GM23338 (cell line): ENCODE measurements at regions not wholly inside any gene's neighbourhood (a gene's known extent, or its start where the extent isn't known, plus 50 kb on each side); places are given as distances from the start of the nearest gene placed in this dataset.

Experiments used
- ATAC-seq: fragments of 200-7000 bp; cut with Tn5 transposase; 3 replicates; pipeline ENCODE4 v1.9.1; 2020
- DNase-seq: peaks from one replicate; pipeline ENCODE4 v3.0.0-alpha.2; 2015; ENCODE audit warnings: low spot score
- H2AFZ ChIP-seq: fragments of 200-600 bp; sonication (generic); 2 replicates; pipeline ENCODE4 v1.8.0; 2016; ENCODE audit warnings: antibody characterized with exemption, mild to moderate bottlenecking, moderate library complexity
- H3F3A ChIP-seq: fragments of 200-600 bp; sonication (generic); replicated peaks from 2 replicates; pipeline ENCODE4 v1.8.0; 2017; ENCODE audit warnings: antibody characterized with exemption, mixed run types, low read depth
- H3K27ac ChIP-seq: fragments of 200-600 bp; sonication (generic); 2 replicates; pipeline ENCODE4 v1.6.1; 2016; ENCODE audit warnings: low read depth
- H3K27me3 ChIP-seq: fragments of 200-600 bp; sonication (generic); 2 replicates; pipeline ENCODE4 v1.8.0; 2016; ENCODE audit warnings: mild to moderate bottlenecking, mixed run types, moderate library complexity; ENCODE audit not compliant: insufficient read depth
- H3K36me3 ChIP-seq: fragments of 200-600 bp; sonication (generic); 2 replicates; pipeline ENCODE4 v1.8.0; 2016; ENCODE audit warnings: mild to moderate bottlenecking; ENCODE audit not compliant: insufficient read depth
- H3K4me1 ChIP-seq: fragments of 200-600 bp; sonication (generic); 2 replicates; pipeline ENCODE4 v1.8.0; 2016; ENCODE audit warnings: mild to moderate bottlenecking, moderate library complexity; ENCODE audit not compliant: insufficient read depth
- H3K4me2 ChIP-seq: fragments of 200-600 bp; sonication (generic); 2 replicates; pipeline ENCODE4 v1.7.1; 2017; ENCODE audit warnings: mixed run types
- H3K4me3 ChIP-seq: fragments of 200-600 bp; sonication (generic); 2 replicates; pipeline ENCODE4 v1.6.1; 2016; ENCODE audit warnings: mixed run types
- H3K79me2 ChIP-seq: fragments of 200-600 bp; sonication (generic); replicated peaks from 2 replicates; pipeline ENCODE4 v1.8.0; 2017; ENCODE audit warnings: mild to moderate bottlenecking; ENCODE audit not compliant: insufficient read depth
- H3K9me2 ChIP-seq: fragments of 200-600 bp; sonication (generic); 2 replicates; pipeline ENCODE4 v1.8.0; 2017; ENCODE audit not compliant: insufficient read depth
- H4K20me1 ChIP-seq: fragments of 200-600 bp; sonication (generic); replicated peaks from 2 replicates; pipeline ENCODE4 v1.8.0; 2017; ENCODE audit warnings: mild to moderate bottlenecking; ENCODE audit not compliant: insufficient read depth
- H3K27ac Mint-ChIP-seq: 2 replicates; pipeline ENCODE4 v1.8.0; 2020; ENCODE audit warnings: inconsistent platforms, mild to moderate bottlenecking, moderate library complexity, mixed read lengths
- H3K27me3 Mint-ChIP-seq: 3 replicates; pipeline ENCODE4 v1.8.0; 2022; ENCODE audit warnings: low read depth, mild to moderate bottlenecking, moderate library complexity, mixed read lengths, inconsistent platforms; ENCODE audit not compliant: insufficient read depth, poor library complexity
- H3K36me3 Mint-ChIP-seq: 3 replicates; pipeline ENCODE4 v1.8.0; 2021; ENCODE audit warnings: low read depth, mild to moderate bottlenecking, inconsistent platforms, moderate library complexity, mixed read lengths
- H3K4me1 Mint-ChIP-seq: 3 replicates; pipeline ENCODE4 v1.8.0; 2020; ENCODE audit warnings: mild to moderate bottlenecking, inconsistent platforms, mixed read lengths
- H3K4me3 Mint-ChIP-seq: 3 replicates; pipeline ENCODE4 v1.8.0; 2021; ENCODE audit warnings: moderate library complexity, mild to moderate bottlenecking, inconsistent platforms, mixed read lengths
- H3K9me3 Mint-ChIP-seq: 3 replicates; pipeline ENCODE4 v1.8.0; 2020; ENCODE audit warnings: moderate library complexity, mild to moderate bottlenecking, inconsistent platforms, mixed read lengths
- CTCF ChIP-seq, 2 experiments: fragments of 200-600 bp in 1 of 2; sonication (generic) in 1 of 2; conservative IDR thresholded peaks; 2 replicates each; pipeline versions ENCODE4 v1.5.1 to v1.6.1; 2016 to 2017; ENCODE audit warnings: antibody characterized with exemption in 2 of 2, low read depth in 2 of 2, mild to moderate bottlenecking in 2 of 2, moderate library complexity in 1 of 2
- EZH2 ChIP-seq: fragments of 200-600 bp; sonication (generic); IDR thresholded peaks from one replicate; pipeline ENCODE4 v1.8.0; 2017; ENCODE audit warnings: antibody characterized with exemption, mild to moderate bottlenecking, low read depth; ENCODE audit not compliant: unreplicated experiment
- REST ChIP-seq: IDR thresholded peaks from one replicate; pipeline ENCODE4 v1.6.1; 2018; ENCODE audit warnings: antibody characterized with exemption; ENCODE audit not compliant: unreplicated experiment
- STAT1 ChIP-seq: IDR thresholded peaks from one replicate; pipeline ENCODE4 v1.6.1; 2016; ENCODE audit warnings: antibody characterized with exemption; ENCODE audit not compliant: unreplicated experiment
- ZNF114 ChIP-seq: fragments of 250-450 bp; sonication (Bioruptor Pico); IDR thresholded peaks from 2 replicates; pipeline ENCODE4 v1.5.0; 2020; ENCODE audit warnings: mild to moderate bottlenecking, moderate library complexity
- ZNF331 ChIP-seq: fragments of 250-450 bp; sonication (Bioruptor Pico); IDR thresholded peaks from 2 replicates; pipeline ENCODE4 v1.5.0; 2020; ENCODE audit warnings: low read depth, mild to moderate bottlenecking, moderate library complexity
- TF ChIP-seq, protein P1 (sequence below): fragments of 250-450 bp; sonication (Bioruptor Pico); IDR thresholded peaks from 2 replicates; pipeline ENCODE4 v1.5.0; 2020; ENCODE audit warnings: mild to moderate bottlenecking, moderate library complexity

DNA sequence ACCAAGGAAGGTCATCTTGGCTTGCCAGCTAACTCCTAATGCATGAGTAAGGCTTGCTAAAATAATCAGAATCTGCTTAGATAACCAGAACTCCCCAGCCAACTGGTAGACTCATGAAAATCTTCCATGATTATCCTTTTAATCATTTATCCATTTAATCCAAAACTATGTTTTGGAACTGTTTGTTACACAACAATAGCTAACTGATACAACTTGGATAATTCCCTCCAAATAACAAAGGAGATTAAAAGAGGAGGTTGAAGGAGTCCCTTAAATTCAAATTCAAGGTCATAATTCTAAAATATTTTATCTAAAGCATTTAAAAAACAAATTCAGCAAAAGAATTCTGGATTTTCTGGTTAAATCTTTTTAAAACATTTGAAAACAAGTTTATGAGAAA is 222.1 kb downstream of the DEPDC1B start (continued):
- TF ChIP-seq CTCF (conservative IDR thresholded peaks at IDR 0.05; ENCODE audit: low read depth in 2 of 2) (no peak), EZH2 (no peak), ZNF114 (CRISPR knock-in tag) (no peak), ZNF331 (CRISPR knock-in tag) (no peak), STAT1 (no peak)
- TF ChIP-seq, protein P1, sequence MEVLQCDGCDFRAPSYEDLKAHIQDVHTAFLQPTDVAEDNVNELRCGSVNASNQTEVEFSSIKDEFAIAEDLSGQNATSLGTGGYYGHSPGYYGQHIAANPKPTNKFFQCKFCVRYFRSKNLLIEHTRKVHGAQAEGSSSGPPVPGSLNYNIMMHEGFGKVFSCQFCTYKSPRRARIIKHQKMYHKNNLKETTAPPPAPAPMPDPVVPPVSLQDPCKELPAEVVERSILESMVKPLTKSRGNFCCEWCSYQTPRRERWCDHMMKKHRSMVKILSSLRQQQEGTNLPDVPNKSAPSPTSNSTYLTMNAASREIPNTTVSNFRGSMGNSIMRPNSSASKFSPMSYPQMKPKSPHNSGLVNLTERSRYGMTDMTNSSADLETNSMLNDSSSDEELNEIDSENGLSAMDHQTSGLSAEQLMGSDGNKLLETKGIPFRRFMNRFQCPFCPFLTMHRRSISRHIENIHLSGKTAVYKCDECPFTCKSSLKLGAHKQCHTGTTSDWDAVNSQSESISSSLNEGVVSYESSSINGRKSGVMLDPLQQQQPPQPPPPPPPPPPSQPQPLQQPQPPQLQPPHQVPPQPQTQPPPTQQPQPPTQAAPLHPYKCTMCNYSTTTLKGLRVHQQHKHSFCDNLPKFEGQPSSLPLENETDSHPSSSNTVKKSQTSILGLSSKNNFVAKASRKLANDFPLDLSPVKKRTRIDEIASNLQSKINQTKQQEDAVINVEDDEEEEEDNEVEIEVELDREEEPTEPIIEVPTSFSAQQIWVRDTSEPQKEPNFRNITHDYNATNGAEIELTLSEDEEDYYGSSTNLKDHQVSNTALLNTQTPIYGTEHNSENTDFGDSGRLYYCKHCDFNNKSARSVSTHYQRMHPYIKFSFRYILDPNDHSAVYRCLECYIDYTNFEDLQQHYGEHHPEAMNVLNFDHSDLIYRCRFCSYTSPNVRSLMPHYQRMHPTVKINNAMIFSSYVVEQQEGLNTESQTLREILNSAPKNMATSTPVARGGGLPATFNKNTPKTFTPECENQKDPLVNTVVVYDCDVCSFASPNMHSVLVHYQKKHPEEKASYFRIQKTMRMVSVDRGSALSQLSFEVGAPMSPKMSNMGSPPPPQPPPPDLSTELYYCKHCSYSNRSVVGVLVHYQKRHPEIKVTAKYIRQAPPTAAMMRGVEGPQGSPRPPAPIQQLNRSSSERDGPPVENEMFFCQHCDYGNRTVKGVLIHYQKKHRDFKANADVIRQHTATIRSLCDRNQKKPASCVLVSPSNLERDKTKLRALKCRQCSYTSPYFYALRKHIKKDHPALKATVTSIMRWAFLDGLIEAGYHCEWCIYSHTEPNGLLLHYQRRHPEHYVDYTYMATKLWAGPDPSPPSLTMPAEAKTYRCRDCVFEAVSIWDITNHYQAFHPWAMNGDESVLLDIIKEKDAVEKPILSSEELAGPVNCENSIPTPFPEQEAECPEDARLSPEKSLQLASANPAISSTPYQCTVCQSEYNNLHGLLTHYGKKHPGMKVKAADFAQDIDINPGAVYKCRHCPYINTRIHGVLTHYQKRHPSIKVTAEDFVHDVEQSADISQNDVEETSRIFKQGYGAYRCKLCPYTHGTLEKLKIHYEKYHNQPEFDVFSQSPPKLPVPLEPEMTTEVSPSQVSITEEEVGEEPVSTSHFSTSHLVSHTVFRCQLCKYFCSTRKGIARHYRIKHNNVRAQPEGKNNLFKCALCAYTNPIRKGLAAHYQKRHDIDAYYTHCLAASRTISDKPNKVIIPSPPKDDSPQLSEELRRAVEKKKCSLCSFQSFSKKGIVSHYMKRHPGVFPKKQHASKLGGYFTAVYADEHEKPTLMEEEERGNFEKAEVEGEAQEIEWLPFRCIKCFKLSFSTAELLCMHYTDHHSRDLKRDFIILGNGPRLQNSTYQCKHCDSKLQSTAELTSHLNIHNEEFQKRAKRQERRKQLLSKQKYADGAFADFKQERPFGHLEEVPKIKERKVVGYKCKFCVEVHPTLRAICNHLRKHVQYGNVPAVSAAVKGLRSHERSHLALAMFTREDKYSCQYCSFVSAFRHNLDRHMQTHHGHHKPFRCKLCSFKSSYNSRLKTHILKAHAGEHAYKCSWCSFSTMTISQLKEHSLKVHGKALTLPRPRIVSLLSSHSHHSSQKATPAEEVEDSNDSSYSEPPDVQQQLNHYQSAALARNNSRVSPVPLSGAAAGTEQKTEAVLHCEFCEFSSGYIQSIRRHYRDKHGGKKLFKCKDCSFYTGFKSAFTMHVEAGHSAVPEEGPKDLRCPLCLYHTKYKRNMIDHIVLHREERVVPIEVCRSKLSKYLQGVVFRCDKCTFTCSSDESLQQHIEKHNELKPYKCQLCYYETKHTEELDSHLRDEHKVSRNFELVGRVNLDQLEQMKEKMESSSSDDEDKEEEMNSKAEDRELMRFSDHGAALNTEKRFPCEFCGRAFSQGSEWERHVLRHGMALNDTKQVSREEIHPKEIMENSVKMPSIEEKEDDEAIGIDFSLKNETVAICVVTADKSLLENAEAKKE (CRISPR knock-in tag) = no peak

DNA sequence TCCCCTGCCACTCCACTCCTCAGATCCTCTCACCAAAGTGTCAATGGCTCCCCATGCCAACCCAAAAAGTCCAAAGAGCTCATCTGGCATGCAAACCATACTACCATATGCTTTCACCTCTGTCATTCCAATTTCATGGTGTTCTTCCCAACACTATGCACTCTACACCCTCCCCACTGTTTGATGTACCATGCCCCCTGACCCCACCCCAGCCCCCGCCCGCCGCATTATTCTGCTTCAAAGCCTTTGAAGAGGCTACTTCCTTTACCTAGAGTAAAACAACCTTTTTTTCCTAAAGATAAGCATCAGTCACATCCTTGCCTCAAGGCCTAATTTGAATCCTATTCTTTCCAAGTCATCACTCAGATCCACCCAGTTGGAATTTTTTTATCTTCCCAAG is 226.3 kb downstream of the DEPDC1B start:
- Histone ChIP-seq H3K4me2 (no peak overlapping the region), H3F3A (no peaks in the 10 kb centered on the region), H4K20me1 (no peaks in the 10 kb centered on the region), H3K79me2 (no peaks in the 10 kb centered on the region), H3K4me1 (peaks cover 5% of the 10 kb centered on the region; the same call in 1 of the 2 replicates), H3K9me2 (0 out of 2 replicates have a peak, but pooled peaks cover 4% of the 10 kb centered on the region), H3K27ac (no peak overlapping the region), H3K36me3 (no peaks in the 10 kb centered on the region), H3K4me3 (no peak overlapping the region), H3K27me3 (no peaks in the 10 kb centered on the region), H2AFZ (no peak overlapping the region)
- DNase-seq = no peak
- Mint-ChIP-seq H3K9me3 (no peaks in the 10 kb centered on the region; the same call in 1 of the 3 replicates), H3K36me3 (no peaks in the 10 kb centered on the region), H3K27me3 (peaks cover 2% of the 10 kb centered on the region), H3K4me1 (peaks cover 7% of the 10 kb centered on the region; the same call in 2 of the 3 replicates), H3K27ac (no peak overlapping the region), H3K4me3 (no peak overlapping the region)
- ATAC-seq = no peak
- TF ChIP-seq ZNF331 (CRISPR knock-in tag) (no peak), REST (no peak)
